Activated T-cell treated with anti-CD3 and anti-CD28 coated beads for 1 hour (primary cell): ENCODE measurements at regions not wholly inside any gene's neighbourhood (a gene's known extent, or its start where the extent isn't known, plus 50 kb on each side); places are given as distances from the start of the nearest gene placed in this dataset.
"Not testable (repeated sequence)": the region's sequence is repeated elsewhere in the genome, so short reads cannot be mapped to it uniquely, and the experiment has no call there.

ENCODE experiments used
- DNase-seq: peaks from one replicate; pipeline ENCODE4 v3.0.0-alpha.2; 2020; ENCODE audit warnings: low read depth

DNA sequence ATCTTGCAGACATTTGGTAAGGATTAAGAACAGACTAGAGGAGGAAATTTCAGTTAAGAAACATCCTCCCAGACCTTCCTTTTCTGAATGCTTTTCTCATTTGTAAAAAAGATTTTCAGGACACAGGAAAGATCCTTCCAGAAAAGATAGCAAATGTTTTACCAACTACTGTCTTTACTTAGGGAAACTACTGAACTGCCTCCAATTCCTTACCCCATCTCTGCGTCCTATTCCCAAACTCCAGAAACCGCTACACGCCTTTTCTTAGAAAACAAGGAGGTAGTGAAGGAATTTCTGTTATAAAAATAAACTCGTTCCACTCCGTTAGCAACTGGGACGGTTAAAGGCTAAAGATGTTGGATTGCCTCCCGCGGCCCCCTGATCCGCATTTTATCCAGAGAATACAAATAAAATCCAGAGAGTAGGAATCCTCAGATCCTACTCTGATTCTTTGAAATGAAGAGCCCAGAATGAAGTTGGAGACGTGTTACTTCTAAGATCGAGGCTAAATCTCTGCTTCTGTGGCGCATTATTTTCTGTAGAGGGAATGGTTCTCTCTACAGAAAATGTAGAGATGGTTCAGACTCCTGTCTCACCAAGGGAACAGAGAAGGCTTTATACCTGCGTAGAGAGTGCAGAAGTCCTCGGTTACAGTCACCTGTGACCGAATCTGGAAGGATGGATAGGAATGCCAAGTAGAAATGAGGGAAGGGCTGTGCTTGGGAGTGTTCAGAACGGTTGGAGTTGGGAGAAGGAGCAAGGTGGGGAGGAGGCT is 133.0 kb downstream of the GPX5 start:
- DNase-seq = no peak

- no peak for DNase-seq
Measured at GRCh38 chr6:28659250-28659566, 133.5 kb downstream of the GPX5 start.

DNA sequence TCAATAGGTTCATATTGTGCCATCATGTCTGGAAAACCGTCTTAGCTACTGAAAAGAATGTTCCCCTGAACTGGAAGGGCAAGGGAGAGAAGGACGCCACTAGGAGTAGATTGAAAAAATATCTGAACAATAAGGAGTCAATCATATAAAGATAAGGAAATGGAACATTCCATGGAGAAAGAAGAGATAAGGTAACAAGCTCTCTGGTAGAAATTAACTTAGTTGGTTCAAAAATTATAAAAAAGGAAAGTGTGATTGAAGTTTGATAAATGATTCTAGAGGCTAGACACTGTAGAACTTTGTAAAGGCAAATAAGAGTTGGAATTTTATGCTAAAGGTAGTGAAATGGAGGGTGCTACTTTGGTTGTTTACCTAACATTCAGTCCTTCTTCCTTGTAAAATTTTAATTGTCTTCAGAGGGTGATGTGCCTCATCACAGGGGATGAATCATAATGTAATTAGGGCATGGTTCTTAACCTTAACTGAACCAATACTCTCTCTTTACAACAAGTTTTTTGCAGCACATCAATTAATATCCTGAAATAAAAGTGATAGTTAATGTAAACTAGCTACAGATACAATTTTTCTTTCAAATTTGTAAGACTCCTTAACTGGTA is 135.5 kb downstream of the GPX5 start:
- no peak for DNase-seq

GRCh38 chr6:28664870-28665396 is 139.3 kb downstream of the GPX5 start:
- no peak for DNase-seq

DNA sequence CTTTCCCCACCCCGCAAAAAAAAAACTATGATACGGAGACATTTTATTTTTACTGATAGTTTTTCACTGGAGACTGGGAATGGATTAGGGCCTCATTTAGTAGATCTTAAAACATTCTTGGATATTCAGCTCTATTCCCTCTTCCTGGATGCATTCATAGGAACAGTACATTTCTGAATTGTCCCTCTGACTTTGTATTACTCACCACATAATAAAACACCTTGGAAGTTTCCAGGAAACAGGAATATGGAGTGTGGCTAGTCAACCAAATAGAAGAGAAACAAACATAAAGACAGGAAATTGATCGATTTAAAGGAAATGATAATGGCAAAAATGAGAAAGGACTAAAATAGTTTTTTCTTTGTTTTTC is 147.7 kb downstream of the GPX5 start:
- no peak for DNase-seq

DNA sequence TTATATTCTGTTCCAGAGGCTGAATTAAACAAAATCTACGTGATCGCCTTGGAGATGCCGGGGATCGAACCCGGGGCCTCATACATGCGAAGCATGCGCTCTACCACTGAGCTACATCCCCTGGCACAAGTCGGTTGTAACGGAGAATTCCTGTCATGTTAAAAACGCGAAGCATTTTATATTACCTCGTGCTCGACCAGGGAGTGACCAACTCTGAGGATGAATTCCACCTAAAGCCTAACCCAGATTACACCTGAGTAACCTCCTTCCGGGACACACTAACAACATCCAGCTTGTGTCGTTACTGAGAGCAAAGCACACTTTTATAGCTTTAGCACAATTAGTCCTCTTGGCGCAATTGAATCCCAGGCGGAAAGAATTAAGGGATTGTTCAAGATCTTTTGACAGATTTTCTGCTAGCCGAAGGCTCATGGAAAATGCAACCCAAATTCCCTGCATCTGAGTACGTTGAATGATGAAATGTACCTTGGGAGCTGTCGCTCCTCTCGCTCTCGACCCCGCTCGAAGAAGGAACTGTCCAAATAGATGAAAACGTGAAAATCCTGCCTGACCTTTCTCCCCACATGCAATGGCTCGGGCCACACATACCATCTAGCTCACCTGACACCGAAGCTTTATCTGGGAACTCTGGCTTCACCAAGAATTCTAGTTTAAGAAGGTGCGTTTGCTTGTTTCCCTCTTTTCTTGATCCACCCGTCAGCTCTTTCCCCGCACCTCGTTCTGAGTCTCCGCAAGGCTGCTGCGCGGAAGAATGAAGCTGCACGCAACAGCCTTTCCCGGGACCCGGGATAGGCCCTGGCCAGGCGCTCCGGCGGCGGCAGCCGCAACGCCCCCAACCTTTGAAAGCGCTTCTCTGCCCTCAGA is 148.3 kb downstream of the GPX5 start:
- no peak for DNase-seq

DNA sequence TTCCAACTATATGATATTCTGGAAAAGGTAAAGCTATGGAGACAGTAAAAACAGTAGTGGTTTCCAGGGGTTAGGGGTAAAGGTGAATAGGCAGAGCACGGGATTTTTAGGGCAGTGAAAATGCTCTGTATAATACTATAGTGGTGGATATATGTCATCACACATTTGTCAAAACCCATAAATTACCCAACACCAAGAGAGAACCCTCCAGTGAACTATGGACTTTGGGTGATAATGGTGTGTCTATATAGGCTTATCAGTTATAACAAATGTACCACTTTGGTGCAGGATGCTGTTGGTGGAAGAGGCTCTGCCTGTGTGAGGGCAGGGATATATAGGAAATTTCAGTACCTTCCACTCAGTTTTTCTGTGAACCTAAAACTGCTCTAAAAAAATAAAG is 149.9 kb downstream of the GPX5 start:
- DNase-seq = no peak

GRCh38 chr6:28682542-28682941 is 156.9 kb downstream of the GPX5 start:
- no peak for DNase-seq

GRCh38 chr6:28682956-28683685 is 157.4 kb downstream of the GPX5 start:
- not testable (repeated sequence) for DNase-seq

GRCh38 chr6:28683945-28684538 is 158.4 kb downstream of the GPX5 start:
- DNase-seq = no peak

DNA sequence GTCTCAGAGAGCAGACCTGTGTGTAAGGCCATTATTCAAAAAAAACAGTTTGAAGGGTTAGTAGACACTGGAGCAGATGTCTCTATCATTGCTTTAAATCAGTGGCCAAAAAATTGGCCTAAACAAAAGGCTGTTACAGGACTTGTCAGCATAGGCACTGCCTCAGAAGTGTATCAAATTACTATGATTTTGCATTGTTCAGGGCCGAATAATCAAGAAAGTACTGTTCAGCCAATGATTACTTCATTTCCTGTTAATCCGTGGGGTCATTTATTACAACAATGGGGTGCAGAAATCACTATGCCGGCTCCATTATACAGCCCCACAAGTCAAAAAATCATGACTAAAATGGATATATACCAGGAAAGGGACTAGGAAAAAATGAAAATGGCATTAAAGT is 160.3 kb downstream of the GPX5 start:
- not testable (repeated sequence) for DNase-seq

DNA sequence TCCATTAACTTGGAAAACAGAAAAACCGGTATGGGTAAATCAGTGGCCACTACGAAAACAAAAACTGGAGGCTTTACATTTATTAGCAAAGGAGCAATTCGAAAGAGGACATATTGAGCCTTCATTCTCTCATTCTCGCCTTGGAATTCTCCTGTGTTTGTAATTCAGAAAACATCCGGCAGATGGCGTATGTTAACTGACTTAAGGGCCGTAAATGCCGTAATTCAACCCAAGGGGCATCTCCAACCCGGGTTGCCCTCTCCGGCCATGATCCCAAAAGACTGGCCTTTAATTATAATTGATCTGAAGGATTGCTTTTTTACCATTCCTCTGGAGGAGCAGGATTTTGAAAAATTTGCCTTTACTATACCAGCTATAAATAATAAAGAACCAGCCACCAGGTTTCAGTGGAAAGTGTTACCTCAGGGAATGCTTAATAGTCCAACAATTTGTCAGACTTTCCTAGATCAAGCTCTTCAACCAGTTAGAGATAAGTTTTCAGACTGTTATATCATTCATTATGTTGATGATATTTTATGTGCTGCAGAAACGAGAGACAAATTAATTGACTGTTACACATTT is 160.9 kb downstream of the GPX5 start:
- DNase-seq = peak; percentile 16

- not testable (repeated sequence) for DNase-seq
Measured at GRCh38 chr6:28687309-28687981, 161.8 kb downstream of the GPX5 start.

DNA sequence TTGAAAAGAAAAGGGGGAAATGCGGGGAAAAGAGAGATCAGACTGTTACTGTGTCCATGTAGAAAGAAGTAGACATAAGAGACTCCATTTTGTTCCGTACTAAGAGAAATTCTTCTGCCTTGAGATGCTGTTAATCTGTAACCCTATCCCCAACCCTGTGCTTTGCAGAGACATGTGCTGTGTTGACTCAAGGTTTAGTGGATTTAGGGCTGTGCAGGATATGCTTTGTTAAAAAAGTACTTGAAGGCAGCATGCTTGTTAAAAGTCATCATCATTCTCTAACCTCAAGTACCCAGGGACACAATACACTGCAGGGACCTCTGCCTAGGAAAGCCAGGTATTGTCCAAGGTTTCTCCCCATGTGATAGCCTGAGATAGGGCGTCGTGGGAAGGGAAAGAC is 166.3 kb downstream of the GPX5 start:
- DNase-seq = not testable (repeated sequence)

DNA sequence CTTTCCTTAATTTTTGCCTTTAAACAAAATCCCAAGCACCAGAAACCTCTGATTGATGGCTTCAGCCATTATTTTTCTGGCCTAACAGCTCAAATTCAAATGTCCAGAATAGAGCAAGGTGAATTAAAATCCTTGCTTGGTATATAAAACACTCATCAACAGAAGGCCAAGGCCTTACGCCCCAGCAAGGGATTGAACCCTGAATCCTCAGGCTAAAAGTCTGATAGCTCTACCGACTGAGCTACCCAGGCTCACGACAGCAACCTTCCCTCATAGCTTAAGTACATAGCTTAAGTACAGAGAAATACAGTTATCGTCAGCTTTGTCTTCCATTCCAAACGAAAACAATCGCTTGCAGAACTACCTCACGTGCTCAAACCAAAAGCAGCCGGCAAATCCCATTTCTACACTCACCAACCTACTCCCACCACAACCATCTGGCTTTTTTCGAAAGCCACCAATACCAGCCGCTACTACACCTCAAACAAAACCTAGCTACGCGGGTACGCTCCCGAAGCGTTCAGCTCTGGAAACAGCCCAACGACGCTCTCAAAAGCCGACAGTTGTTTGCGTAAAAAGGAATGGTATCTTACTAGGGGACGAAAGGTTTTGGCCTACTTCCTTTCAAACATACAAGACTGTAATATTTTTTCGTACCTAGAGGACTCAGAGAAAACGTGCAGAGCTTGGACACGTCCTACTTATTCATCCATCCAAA is 167.5 kb downstream of the GPX5 start:
- no peak for DNase-seq

DNA sequence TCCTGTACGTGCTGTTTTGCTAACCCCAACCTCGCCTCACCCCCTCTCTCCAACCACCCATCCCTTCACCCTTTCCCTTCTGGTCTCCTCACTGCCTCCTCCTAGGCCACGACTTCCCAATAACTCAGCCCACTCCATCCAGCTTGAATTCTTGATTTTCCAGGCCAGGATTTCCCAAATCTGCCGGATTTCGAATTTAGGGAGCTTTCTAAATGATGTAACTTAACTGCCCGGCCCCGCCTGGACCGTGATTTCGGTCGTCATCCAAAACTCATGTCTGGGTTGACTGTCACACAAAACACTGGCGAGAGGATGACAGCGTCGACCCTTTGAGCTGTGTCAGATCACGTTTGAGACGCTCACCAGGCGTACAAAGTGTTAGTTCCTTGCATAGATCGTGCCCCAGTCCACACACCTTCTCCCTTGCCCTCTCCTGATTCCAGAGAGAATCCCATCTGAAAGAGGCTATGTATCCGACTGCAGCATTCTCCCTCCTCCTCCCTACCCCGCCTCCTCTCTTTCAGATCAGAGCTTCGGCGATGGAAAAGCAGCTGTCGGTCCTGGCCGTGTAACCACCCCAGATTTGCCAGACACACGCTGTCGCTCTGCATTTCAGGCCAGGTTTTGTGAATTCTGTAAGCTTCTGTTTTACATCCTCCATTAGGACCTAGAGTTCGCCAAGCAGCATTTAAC is 168.2 kb downstream of the GPX5 start:
- DNase-seq = no peak

GRCh38 chr6:28695715-28696114 is 170.0 kb downstream of the GPX5 start:
- no peak for DNase-seq

DNA sequence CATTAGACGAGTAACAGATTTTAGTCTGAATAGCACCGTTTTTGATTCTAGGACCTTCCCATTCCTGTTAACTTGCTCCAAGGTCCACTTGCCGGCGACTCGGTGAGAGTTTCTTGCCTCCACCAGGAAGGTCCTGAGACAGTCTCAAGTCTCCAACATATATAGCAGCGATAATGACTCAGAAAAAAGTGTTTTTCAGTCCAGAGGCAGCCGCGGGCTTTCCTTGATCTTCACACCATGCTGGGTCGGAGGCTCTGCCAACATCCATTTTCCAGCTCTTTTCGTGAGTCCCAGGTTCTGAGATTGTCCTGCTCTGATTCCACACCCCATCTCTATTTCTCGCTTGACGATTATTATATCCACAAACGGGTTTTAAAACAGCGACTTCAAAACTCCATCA is 170.5 kb downstream of the GPX5 start:
- no peak for DNase-seq

GRCh38 chr6:28696682-28697081 is 171.0 kb downstream of the GPX5 start:
- no peak for DNase-seq
